Activated CD4-positive, alpha-beta T cell treated with anti-CD3 and anti-CD28 coated beads, Interleukin-2, Interleukin-4, amounts not matched to agents 100 ng/mL and 50 ng/mL, durations not matched to agents 16 hours and 8 hours (primary cell): ENCODE measurements at regions not wholly inside any gene's neighbourhood (a gene's known extent, or its start where the extent isn't known, plus 50 kb on each side); places are given as distances from the start of the nearest gene placed in this dataset.
"Not testable (repeated sequence)": the region's sequence is repeated elsewhere in the genome, so short reads cannot be mapped to it uniquely, and the experiment has no call there.

Experiments
- DNase-seq: peaks from one replicate; pipeline ENCODE4 v3.0.0-alpha.2; 2020; ENCODE audit warnings: low spot score

- DNase-seq: no peak
These were observed 1062.5 kb downstream of the CDH9 start for GRCh38 chr5:25975885-25976284.

- DNase-seq: no peak
These were observed 1063.9 kb downstream of the CDH9 start for GRCh38 chr5:25974451-25974850.

- DNase-seq: no peak
These were observed 1067.4 kb downstream of the CDH9 start for GRCh38 chr5:25970906-25971489.

- not testable (repeated sequence) for DNase-seq
These were observed 1069.3 kb downstream of the CDH9 start for GRCh38 chr5:25969042-25969441.

GRCh38 chr5:25964009-25964372 is 1074.4 kb downstream of the CDH9 start:
- no peak for DNase-seq

GRCh38 chr5:25963251-25964008 is 1075.0 kb downstream of the CDH9 start:
- DNase-seq: no peak

- DNase-seq: no peak
These were observed 1083.0 kb downstream of the CDH9 start for GRCh38 chr5:25955337-25955736.

- DNase-seq: no peak
These were observed 1087.7 kb downstream of the CDH9 start for GRCh38 chr5:25950681-25951080.

GRCh38 chr5:25948278-25948677 is 1090.1 kb downstream of the CDH9 start:
- no peak for DNase-seq

GRCh38 chr5:25944786-25945185 is 1093.6 kb downstream of the CDH9 start:
- no peak for DNase-seq

- no peak for DNase-seq
These were observed 1129.2 kb downstream of the CDH9 start for GRCh38 chr5:25909163-25909562.

- no peak for DNase-seq
These were observed 1132.7 kb downstream of the CDH9 start for GRCh38 chr5:25905646-25906045.

- DNase-seq: no peak
These were observed 1146.2 kb downstream of the CDH9 start for GRCh38 chr5:25892211-25892610.

GRCh38 chr5:25891691-25892090 is 1146.7 kb downstream of the CDH9 start:
- no peak for DNase-seq

- no peak for DNase-seq
These were observed 1156.9 kb downstream of the CDH9 start for GRCh38 chr5:25881318-25882036.

GRCh38 chr5:25863811-25864210 is 1174.6 kb downstream of the CDH9 start:
- no peak for DNase-seq

GRCh38 chr5:25862276-25862675 is 1176.1 kb downstream of the CDH9 start:
- DNase-seq: no peak

GRCh38 chr5:25858019-25858418 is 1180.4 kb downstream of the CDH9 start:
- DNase-seq: no peak

GRCh38 chr5:25851301-25851700 is 1187.1 kb downstream of the CDH9 start:
- DNase-seq: no peak

- no peak for DNase-seq
These were observed 1187.8 kb downstream of the CDH9 start for GRCh38 chr5:25850581-25850980.

- DNase-seq: no peak
These were observed 1189.1 kb downstream of the CDH9 start for GRCh38 chr5:25849270-25849669.

- no peak for DNase-seq
These were observed 1178.6 kb upstream of the CDH10 start for GRCh38 chr5:25823330-25823873.
